GM19452 (cell line): ENCODE measurements at regions not wholly inside any gene's neighbourhood (a gene's known extent, or its start where the extent isn't known, plus 50 kb on each side); places are given as distances from the start of the nearest gene placed in this dataset.
A peak's percentile ranks its signal among the peaks of the same experiment; 100 is the strongest.

Experiments
- ATAC-seq: cut with Tn5 transposase; IDR thresholded peaks from one replicate; pipeline ENCODE4 v1.9.1; 2021; ENCODE audit not compliant: unreplicated experiment

GRCh38 chr4:100739426-100739825, 221.6 kb upstream of the EMCN start:
- ATAC-seq = no peak

GRCh38 chr4:100738196-100739165, 220.7 kb upstream of the EMCN start:
- ATAC-seq = no peak

- no peak for ATAC-seq
Measured at GRCh38 chr4:100736641-100737451, 219.0 kb upstream of the EMCN start.

- ATAC-seq = no peak
Measured at GRCh38 chr4:100728861-100729260, 211.0 kb upstream of the EMCN start.

- peak; percentile 76 for ATAC-seq
Measured at GRCh38 chr4:100722866-100723459, 205.1 kb upstream of the EMCN start.

GRCh38 chr4:100722133-100722532, 204.3 kb upstream of the EMCN start:
- ATAC-seq = no peak

- no peak for ATAC-seq
Measured at GRCh38 chr4:100721490-100721889, 203.7 kb upstream of the EMCN start.

GRCh38 chr4:100721077-100721476, 203.3 kb upstream of the EMCN start:
- no peak for ATAC-seq

GRCh38 chr4:100716416-100716815, 198.6 kb upstream of the EMCN start:
- no peak for ATAC-seq

- ATAC-seq = no peak
Measured at GRCh38 chr4:100708776-100709175, 191.0 kb upstream of the EMCN start.

GRCh38 chr4:100707786-100708185, 190.0 kb upstream of the EMCN start:
- no peak for ATAC-seq

- ATAC-seq = no peak
Measured at GRCh38 chr4:100696531-100696930, 178.7 kb upstream of the EMCN start.

GRCh38 chr4:100695871-100696270, 178.0 kb upstream of the EMCN start:
- ATAC-seq = no peak

- ATAC-seq = no peak
Measured at GRCh38 chr4:100695039-100695654, 177.3 kb upstream of the EMCN start.

GRCh38 chr4:100694467-100694866, 176.6 kb upstream of the EMCN start:
- ATAC-seq = no peak

- no peak for ATAC-seq
Measured at GRCh38 chr4:100690812-100691211, 173.0 kb upstream of the EMCN start.

- no peak for ATAC-seq
Measured at GRCh38 chr4:100688368-100688767, 170.5 kb upstream of the EMCN start.

- no peak for ATAC-seq
Measured at GRCh38 chr4:100682477-100683218, 164.8 kb upstream of the EMCN start.

- ATAC-seq = no peak
Measured at GRCh38 chr4:100681289-100681688, 163.5 kb upstream of the EMCN start.

- no peak for ATAC-seq
Measured at GRCh38 chr4:100679926-100680325, 162.1 kb upstream of the EMCN start.
